GM19328 (cell line): ENCODE measurements at regions not wholly inside any gene's neighbourhood (a gene's known extent, or its start where the extent isn't known, plus 50 kb on each side); places are given as distances from the start of the nearest gene placed in this dataset.
"Not testable (repeated sequence)": the region's sequence is repeated elsewhere in the genome, so short reads cannot be mapped to it uniquely, and the experiment has no call there.

Source experiments
- ATAC-seq: cut with Tn5 transposase; IDR thresholded peaks from one replicate; pipeline ENCODE4 v1.9.1; 2021; ENCODE audit warnings: mild to moderate bottlenecking, moderate library complexity; ENCODE audit not compliant: unreplicated experiment

GRCh38 chr1:201718346-201719202, 110.4 kb upstream of the IPO9 start:
- ATAC-seq, result no peak

GRCh38 chr1:201719812-201720521, 109.0 kb upstream of the IPO9 start:
- ATAC-seq, result no peak

- no peak for ATAC-seq
Measured at GRCh38 chr1:201720522-201720844, 108.5 kb upstream of the IPO9 start.

GRCh38 chr1:201721082-201722049, 107.6 kb upstream of the IPO9 start:
- no peak for ATAC-seq

GRCh38 chr1:201724039-201724765, 104.8 kb upstream of the IPO9 start:
- no peak for ATAC-seq

GRCh38 chr1:201724766-201725118, 104.2 kb upstream of the IPO9 start:
- no peak for ATAC-seq

GRCh38 chr1:201726700-201727099, 102.3 kb upstream of the IPO9 start:
- ATAC-seq, result no peak

GRCh38 chr1:201728731-201729130, 100.2 kb upstream of the IPO9 start:
- ATAC-seq, result no peak

- no peak for ATAC-seq
Measured at GRCh38 chr1:201729973-201730608, 98.9 kb upstream of the IPO9 start.

- ATAC-seq, result no peak
Measured at GRCh38 chr1:201730611-201731010, 98.3 kb upstream of the IPO9 start.

- no peak for ATAC-seq
Measured at GRCh38 chr1:201731142-201731541, 97.8 kb upstream of the IPO9 start.

GRCh38 chr1:201731592-201731991, 97.4 kb upstream of the IPO9 start:
- ATAC-seq, result no peak

GRCh38 chr1:201732351-201732750, 96.6 kb upstream of the IPO9 start:
- ATAC-seq, result no peak

- not testable (repeated sequence) for ATAC-seq
Measured at GRCh38 chr1:201734221-201734620, 94.7 kb upstream of the IPO9 start.

GRCh38 chr1:201734786-201735185, 94.2 kb upstream of the IPO9 start:
- no peak for ATAC-seq

GRCh38 chr1:201736707-201737320, 92.1 kb upstream of the IPO9 start:
- ATAC-seq, result no peak

- ATAC-seq, result no peak
Measured at GRCh38 chr1:201737352-201738060, 91.5 kb upstream of the IPO9 start.

- no peak for ATAC-seq
Measured at GRCh38 chr1:201739080-201739479, 89.9 kb upstream of the IPO9 start.

GRCh38 chr1:201739492-201740085, 89.4 kb upstream of the IPO9 start:
- no peak for ATAC-seq
